ENCODE measurements at regions not wholly inside any gene's neighbourhood (a gene's known extent, or its start where the extent isn't known, plus 50 kb on each side); places are given as distances from the start of the nearest gene placed in this dataset.

GRCh38 chr2:19806131-19806530, 95.7 kb downstream of the TTC32 start (continued):
- TF ChIP-seq, protein P1, sequence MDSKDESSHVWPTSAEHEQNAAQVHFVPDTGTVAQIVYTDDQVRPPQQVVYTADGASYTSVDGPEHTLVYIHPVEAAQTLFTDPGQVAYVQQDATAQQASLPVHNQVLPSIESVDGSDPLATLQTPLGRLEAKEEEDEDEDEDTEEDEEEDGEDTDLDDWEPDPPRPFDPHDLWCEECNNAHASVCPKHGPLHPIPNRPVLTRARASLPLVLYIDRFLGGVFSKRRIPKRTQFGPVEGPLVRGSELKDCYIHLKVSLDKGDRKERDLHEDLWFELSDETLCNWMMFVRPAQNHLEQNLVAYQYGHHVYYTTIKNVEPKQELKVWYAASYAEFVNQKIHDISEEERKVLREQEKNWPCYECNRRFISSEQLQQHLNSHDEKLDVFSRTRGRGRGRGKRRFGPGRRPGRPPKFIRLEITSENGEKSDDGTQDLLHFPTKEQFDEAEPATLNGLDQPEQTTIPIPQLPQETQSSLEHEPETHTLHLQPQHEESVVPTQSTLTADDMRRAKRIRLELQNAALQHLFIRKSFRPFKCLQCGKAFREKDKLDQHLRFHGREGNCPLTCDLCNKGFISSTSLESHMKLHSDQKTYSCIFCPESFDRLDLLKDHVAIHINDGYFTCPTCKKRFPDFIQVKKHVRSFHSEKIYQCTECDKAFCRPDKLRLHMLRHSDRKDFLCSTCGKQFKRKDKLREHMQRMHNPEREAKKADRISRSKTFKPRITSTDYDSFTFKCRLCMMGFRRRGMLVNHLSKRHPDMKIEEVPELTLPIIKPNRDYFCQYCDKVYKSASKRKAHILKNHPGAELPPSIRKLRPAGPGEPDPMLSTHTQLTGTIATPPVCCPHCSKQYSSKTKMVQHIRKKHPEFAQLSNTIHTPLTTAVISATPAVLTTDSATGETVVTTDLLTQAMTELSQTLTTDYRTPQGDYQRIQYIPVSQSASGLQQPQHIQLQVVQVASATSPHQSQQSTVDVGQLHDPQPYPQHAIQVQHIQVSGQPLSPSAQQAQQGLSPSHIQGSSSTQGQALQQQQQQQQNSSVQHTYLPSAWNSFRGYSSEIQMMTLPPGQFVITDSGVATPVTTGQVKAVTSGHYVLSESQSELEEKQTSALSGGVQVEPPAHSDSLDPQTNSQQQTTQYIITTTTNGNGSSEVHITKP (tag by site-specific recombination; IDR thresholded peaks at IDR 0.05), result no peak
- no peak for TF ChIP-seq SETDB1 (IDR thresholded peaks at IDR 0.05; ENCODE audit: insufficient read length, low read length)
- no peak for TF ChIP-seq KLF1 (tag by site-specific recombination; IDR thresholded peaks at IDR 0.05)
- TF ChIP-seq HOXC10 (CRISPR knock-in tag; IDR thresholded peaks at IDR 0.05), result no peak
- TF ChIP-seq ZNF530 (tag by site-specific recombination; IDR thresholded peaks at IDR 0.05; ENCODE audit: low read depth), result no peak
- no peak for TF ChIP-seq BCL6B (tag by site-specific recombination; IDR thresholded peaks at IDR 0.05)
- TF ChIP-seq, protein P2, sequence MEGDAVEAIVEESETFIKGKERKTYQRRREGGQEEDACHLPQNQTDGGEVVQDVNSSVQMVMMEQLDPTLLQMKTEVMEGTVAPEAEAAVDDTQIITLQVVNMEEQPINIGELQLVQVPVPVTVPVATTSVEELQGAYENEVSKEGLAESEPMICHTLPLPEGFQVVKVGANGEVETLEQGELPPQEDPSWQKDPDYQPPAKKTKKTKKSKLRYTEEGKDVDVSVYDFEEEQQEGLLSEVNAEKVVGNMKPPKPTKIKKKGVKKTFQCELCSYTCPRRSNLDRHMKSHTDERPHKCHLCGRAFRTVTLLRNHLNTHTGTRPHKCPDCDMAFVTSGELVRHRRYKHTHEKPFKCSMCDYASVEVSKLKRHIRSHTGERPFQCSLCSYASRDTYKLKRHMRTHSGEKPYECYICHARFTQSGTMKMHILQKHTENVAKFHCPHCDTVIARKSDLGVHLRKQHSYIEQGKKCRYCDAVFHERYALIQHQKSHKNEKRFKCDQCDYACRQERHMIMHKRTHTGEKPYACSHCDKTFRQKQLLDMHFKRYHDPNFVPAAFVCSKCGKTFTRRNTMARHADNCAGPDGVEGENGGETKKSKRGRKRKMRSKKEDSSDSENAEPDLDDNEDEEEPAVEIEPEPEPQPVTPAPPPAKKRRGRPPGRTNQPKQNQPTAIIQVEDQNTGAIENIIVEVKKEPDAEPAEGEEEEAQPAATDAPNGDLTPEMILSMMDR (tag by site-specific recombination; IDR thresholded peaks at IDR 0.05), result no peak
- TF ChIP-seq ZFP37 (tag by site-specific recombination; IDR thresholded peaks at IDR 0.05), result no peak
- no peak for TF ChIP-seq ZNF571 (tag by site-specific recombination; IDR thresholded peaks at IDR 0.05)
- TF ChIP-seq, protein P3, sequence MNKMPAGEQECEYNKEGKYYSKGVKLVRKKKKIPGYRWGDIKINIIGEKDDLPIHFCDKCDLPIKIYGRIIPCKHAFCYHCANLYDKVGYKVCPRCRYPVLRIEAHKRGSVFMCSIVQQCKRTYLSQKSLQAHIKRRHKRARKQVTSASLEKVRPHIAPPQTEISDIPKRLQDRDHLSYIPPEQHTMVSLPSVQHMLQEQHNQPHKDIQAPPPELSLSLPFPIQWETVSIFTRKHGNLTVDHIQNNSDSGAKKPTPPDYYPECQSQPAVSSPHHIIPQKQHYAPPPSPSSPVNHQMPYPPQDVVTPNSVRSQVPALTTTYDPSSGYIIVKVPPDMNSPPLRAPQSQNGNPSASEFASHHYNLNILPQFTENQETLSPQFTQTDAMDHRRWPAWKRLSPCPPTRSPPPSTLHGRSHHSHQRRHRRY (tag by site-specific recombination; IDR thresholded peaks at IDR 0.05), result no peak

DNA sequence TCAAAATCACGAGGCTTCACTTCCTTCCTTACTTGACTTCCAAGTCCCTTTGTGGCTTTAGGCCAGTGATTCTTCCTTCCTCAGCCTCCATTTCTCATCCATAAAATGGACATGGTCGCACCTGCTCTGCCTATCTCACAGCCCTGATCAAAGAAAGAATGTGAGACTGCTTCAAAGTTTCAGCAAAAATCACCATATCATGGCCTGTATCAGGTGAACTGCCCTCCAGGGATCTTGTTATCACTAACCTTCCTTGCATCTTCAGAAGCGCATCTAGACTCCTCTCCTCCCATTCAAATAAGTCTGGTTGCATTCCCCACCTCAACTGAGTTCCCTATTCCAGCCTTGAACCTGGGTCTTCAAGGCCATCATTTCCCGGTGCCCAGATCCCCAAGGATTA, 96.5 kb downstream of the TTC32 start:
- no peak overlapping the region for H3K27ac ChIP-seq (ENCODE audit: extremely low read depth, low read depth, low read length)

DNA sequence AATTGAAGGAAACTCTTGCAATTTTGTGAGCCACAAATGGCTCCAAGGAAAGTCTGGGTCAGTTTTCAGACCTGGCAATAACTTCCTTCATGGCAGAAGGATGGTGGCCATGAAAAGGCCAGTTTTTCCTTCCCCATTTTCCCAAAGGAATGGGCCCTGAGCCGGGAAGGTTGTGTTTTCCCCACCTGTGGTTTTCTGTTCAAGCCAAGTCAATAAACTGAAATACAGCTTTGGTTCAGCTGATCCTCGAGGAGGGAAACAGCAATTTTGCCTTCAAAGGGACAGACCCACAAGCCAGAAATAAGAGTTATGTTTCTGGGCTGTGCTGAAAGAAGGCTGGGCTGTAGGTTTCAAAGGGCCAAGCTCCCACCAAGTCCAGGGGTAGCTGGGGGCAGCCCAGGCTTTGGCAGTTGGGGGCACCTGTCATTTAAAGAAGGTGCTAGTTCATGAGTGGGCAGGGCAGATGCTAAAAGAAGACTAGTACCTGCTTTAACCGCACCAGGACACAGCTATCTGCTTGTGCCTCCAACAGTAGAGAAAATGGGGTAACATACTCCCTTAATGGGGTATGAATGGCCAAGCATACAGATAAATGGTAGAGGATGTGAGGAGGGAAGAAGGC, 97.0 kb downstream of the TTC32 start:
- POLR2A ChIA-PET, result no interaction called here
- Histone ChIP-seq H3K36me3 (ENCODE audit: control insufficient read depth in 2 of 2, insufficient read depth in 1 of 2, low read length in 2 of 2) (no peaks in the 10 kb centered on the region), H3K9me3 (ENCODE audit: control insufficient read depth, insufficient read depth, low read depth, low read length) (no peaks in the 10 kb centered on the region), H3K4me1 (ENCODE audit: control insufficient read depth, insufficient read depth, low read length) (no peaks in the 10 kb centered on the region), H3K27ac (ENCODE audit: extremely low read depth, low read depth, low read length) (no peak overlapping the region), H3K4me3 (ENCODE audit: low read depth, low read length) (no peak overlapping the region)
- CTCF ChIA-PET, result interaction anchor here (0.6 kb wide), 1 partner anchor 15 kb away, joined by 3 read pairs; no protein-coding TSS in a partner anchor
- TF ChIP-seq SCRT1 (tag by site-specific recombination; IDR thresholded peaks at IDR 0.05; ENCODE audit: borderline replicate concordance) (no peak), ZNF140 (tag by site-specific recombination; IDR thresholded peaks at IDR 0.05) (no peak), ZNF830 (tag by site-specific recombination; IDR thresholded peaks at IDR 0.05; ENCODE audit: low read depth) (no peak), ZNF529 (tag by site-specific recombination; IDR thresholded peaks at IDR 0.05; ENCODE audit: insufficient replicate concordance) (no peak), OVOL3 (tag by site-specific recombination; IDR thresholded peaks at IDR 0.05) (no peak), ZNF555 (tag by site-specific recombination; conservative IDR thresholded peaks at IDR 0.05) (no peak), ZNF416 (tag by site-specific recombination; IDR thresholded peaks at IDR 0.05) (no peak), ZIC2 (tag by site-specific recombination; IDR thresholded peaks at IDR 0.05) (no peak), ZNF184 (tag by site-specific recombination; IDR thresholded peaks at IDR 0.05) (no peak), ZFP69B (tag by site-specific recombination; IDR thresholded peaks at IDR 0.05) (no peak), ZNF157 (tag by site-specific recombination; IDR thresholded peaks at IDR 0.05) (no peak), ZBTB8A (tag by site-specific recombination; IDR thresholded peaks at IDR 0.05) (no peak), ZBTB7A (tag by site-specific recombination; IDR thresholded peaks at IDR 0.05; ENCODE audit: low read depth) (no peak), ZNF701 (tag by site-specific recombination; IDR thresholded peaks at IDR 0.05) (no peak), KLF10 (tag by site-specific recombination; IDR thresholded peaks at IDR 0.05) (no peak), ZNF292 (tag by site-specific recombination; IDR thresholded peaks at IDR 0.05; ENCODE audit: borderline replicate concordance, low read depth) (no peak)

More for the DNA sequence above, 96.5 kb downstream of the TTC32 start:
- no peaks in the 10 kb centered on the region for H3K4me1 ChIP-seq (ENCODE audit: control insufficient read depth, insufficient read depth, low read length)
- TF ChIP-seq ZNF514 (tag by site-specific recombination; IDR thresholded peaks at IDR 0.05) (no peak), ZNF747 (tag by site-specific recombination; IDR thresholded peaks at IDR 0.05) (no peak), ZBTB1 (tag by site-specific recombination; IDR thresholded peaks at IDR 0.05) (no peak), ZSCAN30 (tag by site-specific recombination; IDR thresholded peaks at IDR 0.05) (no peak)
- no peak overlapping the region for H3K4me3 ChIP-seq (ENCODE audit: low read depth, low read length)
- H3K36me3 ChIP-seq (ENCODE audit: control insufficient read depth in 2 of 2, insufficient read depth in 1 of 2, low read length in 2 of 2), result no peaks in the 10 kb centered on the region
- CTCF ChIA-PET, result no interaction called here
- no peaks in the 10 kb centered on the region for H3K9me3 ChIP-seq (ENCODE audit: control insufficient read depth, insufficient read depth, low read depth, low read length)
- POLR2A ChIA-PET, result no interaction called here
